ENCODE measurements at regions not wholly inside any gene's neighbourhood (a gene's known extent, or its start where the extent isn't known, plus 50 kb on each side); places are given as distances from the start of the nearest gene placed in this dataset.
"Not testable (repeated sequence)": the region's sequence is repeated elsewhere in the genome, so short reads cannot be mapped to it uniquely, and the experiment has no call there.

DNA sequence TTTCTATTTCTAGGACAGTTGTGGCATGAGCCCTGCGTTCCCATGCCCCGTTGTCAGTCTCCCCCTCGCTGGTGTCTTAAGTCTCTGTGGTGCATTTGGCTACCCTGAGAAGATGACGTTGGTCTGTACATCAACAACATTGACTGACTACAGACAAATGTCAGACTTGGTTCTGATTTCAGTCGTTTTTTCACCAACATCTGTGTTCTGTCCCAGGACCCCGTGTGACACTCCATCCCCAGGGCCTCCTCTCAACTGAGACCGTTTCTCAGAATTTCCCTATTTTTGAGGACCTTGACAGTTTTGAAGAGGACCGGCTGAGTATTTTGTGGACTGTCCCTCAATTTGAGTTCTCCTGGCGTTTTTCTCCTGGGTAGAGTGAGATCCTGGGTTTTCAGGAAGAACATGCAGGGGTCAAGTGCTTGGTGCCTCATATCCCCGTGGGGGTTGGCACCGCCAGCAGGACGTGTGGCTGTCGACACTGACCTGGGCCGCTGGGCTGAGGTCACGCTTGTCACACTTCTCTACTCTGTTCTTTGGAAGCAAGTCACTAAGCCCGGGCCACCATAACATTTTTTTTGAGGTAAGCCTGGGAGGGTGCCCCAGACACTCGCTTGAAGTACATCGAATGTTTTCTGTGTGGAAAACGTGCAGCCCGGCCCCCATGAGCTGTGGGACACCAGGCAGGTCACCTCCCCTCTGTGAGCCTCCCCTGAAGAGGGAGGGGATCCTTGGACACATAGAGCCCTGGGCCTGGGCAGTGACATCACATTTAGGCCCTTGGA lies 114.4 kb upstream of the ZNF469 start:
- DNase-seq = not testable (repeated sequence)

- not testable (repeated sequence) for DNase-seq
Measured at GRCh38 chr16:88270171-88270790, 112.5 kb upstream of the ZNF469 start.

DNA sequence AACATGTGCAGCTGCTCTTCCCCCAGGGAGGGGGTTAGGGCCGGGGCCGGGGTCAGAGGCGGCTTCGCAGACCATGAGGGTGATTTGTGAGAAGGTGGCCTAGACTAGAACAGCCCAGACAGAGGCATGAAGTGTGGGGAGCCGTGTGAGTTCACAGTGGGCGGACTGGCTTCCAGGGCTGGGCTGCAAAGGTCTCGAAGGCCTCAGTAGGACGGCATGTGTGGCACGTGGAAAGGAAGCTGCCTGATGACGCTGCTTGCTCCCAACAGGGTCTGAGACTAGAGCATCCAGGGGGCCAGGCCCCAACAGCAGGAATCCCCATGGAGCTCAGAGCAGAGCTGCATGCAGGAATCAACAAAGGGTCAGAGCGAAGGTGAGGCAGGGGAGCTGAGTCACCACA lies 111.5 kb upstream of the ZNF469 start:
- DNase-seq = not testable (repeated sequence)

GRCh38 chr16:88271776-88272175 lies 111.0 kb upstream of the ZNF469 start:
- DNase-seq = not testable (repeated sequence)

- DNase-seq = not testable (repeated sequence)
Measured at GRCh38 chr16:88272437-88272836, 110.3 kb upstream of the ZNF469 start.

DNA sequence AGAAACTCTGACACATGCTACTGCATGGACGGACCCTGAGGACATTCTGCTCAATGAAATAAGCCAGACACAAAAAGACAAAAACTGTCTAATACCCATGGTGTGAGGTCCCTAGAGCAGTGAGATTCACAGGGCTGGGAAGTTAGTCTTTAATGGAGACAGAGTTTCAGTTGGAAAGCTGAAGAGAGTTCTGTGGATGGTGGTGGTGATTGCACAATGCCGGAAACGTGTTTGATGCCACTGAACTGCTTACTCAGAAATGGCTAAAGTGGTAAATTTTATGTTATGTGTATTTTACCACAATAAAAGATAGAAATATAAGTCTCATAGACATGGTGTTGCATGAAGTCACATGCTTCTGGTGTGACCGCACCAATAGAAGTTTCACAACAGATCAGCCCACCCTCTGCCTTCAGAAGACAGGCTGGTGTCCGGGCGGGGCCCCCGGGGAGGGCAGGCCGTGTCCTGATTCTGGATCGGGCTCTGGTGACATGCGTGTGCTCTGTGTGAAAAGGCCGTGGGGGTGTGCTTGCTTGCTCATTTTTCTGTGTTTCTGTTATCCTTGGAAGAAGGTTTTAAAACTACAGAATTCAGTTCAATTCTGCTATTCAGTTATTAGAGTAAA lies 108.5 kb upstream of the ZNF469 start:
- not testable (repeated sequence) for DNase-seq

DNA sequence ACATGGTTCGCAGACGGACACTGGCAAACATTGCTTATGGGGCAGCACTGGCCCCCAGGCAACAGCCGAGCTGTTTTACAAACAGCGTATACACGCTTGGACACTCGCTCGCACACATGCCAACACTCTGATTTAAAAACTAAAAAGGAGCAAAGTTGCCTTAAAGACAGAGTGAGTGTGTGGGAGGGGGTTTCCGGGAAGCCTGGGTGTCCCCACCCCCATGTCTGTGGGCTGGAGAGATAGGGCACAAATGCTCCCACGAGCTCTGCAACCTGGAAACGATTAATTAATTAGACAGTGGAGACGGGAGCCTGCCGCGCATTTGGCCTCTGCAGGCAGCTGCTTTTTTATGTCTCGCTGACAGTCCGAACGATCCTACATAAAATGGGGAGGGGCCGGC lies 107.9 kb upstream of the ZNF469 start:
- DNase-seq = no peak

DNA sequence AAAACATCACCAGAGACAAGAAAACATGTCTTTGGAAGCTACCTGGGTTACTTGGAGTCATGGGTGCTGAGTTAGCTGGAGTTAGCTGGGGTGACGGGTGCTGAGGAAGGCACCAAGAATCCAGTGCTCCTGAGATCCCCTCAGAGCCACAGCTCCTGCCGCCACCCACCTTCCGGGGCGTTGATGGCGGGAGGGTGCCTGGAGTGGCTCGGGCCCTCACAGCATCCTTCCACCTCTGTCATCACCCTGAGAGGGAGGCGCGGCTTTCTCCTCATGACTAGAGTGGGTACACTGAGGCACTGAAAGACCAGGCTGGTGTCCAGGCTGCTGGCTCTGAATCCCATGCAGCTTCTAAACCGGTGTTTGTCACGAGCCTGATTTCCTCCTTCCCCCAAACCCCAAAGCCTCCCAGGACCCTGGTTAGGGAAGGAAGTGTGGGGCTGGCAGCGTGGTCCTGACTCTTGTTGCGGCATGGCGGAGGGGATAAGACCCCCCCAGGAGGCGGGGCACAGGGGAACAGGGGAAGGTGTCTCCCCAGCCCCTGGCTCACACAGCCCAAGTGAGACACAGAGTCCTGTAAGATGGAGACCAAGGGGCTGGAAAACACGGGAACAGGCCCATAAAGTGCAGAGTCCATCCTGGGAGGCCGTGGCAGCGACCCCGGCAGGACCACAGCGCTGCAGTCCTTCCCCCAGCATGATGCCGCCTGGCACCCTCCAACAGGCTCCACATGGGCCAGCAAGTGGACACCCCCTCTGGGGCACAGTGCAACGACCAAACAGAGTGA lies 107.2 kb upstream of the ZNF469 start:
- DNase-seq = not testable (repeated sequence)

- not testable (repeated sequence) for DNase-seq
Measured at GRCh38 chr16:88276123-88276588, 106.6 kb upstream of the ZNF469 start.

- DNase-seq = no peak
Measured at GRCh38 chr16:88276591-88276990, 106.2 kb upstream of the ZNF469 start.

GRCh38 chr16:88279998-88280397 lies 102.8 kb upstream of the ZNF469 start:
- no peak for DNase-seq

DNA sequence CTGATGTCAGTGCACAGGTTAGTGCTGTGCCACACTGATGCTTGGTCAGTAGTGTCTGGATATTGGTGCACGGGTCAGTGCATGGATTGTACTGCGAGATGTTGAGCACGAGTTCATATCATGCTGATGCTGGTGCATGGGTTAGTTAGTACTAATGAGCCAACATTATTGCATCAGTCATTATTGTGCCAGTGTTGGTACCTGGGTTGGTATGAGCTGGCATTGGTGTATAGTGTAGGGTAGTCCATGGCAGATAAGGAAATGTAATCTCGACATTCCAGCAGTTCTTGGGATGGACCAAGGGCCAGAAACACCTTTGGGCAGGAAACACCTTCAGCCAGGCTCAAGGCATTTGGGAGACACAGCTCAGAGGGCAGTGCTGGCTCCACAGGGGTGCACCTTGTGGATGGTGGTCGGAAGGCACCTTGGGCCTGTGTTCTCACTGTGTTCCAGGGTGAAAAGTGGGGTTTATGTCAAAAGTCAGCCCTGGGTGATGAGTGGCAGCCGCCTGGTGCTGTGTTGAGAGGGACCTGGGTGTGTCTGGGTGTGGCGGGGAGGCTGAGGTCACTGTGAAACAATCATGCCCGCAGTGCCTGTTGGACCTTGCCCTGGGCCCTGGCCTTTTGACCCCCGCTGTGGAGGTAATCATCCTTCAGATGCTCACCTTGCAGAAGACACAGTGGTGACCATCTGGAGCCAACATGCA lies 100.7 kb upstream of the ZNF469 start:
- no peak for DNase-seq

DNA sequence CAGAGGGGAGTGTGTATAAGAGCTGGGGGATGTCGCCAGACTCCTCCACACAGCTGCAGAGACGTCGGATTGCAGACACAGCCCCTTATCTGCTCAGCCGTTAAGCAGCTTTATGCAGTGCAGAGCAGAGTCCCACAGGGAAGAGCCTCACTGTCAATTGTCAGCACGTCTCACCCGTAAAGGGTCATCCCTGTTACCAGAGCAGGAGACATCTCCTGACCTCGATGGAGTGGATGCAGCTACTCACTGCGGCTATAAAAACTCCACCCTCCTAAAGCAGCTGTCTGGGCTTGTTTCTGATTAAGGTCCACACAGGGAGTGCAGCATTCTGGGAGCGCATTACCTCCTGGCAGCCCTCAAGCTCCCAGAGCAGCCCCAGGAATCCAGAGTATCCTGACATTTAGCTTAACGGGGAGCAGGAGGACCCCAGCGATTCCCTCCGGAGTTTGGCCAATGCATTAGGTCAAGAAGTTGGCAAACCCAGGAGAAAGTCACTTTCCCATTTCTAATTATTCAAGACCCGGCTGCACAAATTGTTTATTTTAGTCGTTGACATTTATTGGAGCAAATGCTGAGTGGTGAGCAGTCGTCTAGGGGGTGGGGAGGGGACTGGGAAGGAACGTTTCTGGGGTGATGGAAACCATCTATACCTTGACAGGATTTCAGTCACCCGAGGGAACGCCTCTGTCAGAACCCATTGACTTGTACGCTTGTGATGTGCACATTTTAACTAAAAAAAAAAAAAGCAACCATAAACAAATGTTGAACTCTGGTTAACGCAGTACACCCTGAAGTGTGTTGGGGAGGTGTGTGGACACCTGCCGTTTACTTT lies 100.0 kb upstream of the ZNF469 start:
- DNase-seq = no peak

GRCh38 chr16:88283596-88283995 lies 99.2 kb upstream of the ZNF469 start:
- DNase-seq = no peak

GRCh38 chr16:88284101-88284500 lies 98.7 kb upstream of the ZNF469 start:
- no peak for DNase-seq

DNA sequence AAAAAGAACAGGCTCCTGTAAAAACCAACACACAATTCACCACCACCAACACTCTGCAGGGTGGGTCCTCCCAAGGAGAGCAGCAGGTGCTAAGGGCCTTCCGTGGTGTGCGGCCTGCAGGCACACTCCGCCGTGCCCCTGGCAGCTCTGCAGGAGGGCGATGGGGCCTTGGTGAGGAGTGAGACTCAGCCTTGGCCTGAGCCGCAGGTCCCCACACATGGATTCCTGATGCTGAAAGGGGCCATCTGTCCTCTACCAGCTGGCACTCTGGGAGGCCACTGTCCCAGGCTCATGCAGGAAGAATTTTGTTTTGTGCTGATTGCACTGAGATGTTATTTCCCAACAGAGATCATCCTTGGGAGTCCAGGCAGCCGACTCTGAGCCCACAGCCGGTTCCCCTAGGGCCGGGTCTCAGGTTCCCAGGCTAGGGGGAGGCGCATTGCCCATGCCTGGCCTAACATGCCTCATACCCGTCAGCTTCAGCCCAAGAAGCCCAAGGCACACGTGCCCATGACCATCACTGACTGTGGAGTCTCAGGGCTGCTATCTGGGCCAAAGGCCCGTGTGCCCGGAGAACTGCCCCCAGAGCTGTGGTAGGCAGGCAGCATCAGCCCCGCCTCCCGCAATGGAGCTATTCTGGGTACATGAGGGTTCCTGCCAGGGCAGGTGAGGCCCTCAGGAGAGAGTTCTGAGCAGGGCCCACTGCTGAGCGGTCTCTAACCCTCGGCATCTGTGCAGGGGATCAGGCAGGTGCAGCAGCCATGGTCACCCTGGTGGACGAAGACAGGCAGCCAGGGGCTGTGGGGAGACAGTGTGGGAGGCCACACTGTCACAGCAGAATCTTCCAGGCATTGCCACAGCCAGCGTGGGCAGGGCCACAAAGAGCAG lies 97.9 kb upstream of the ZNF469 start:
- DNase-seq = no peak

DNA sequence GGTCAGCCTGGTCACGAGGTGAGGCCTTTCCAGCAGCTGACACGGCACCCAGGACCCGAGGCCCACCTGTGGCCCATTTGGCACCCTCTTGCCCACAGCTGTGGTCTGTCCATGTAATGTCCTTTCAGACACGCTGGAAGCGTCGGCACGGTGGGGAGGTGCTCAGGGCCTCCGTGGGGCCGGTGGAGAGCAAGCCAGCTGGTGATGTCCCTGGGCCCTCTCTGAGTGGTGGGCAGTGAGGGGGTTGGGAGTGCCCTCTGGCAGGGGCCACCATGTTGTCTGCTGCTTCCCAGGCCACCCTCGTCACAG lies 97.3 kb upstream of the ZNF469 start:
- DNase-seq = no peak

DNA sequence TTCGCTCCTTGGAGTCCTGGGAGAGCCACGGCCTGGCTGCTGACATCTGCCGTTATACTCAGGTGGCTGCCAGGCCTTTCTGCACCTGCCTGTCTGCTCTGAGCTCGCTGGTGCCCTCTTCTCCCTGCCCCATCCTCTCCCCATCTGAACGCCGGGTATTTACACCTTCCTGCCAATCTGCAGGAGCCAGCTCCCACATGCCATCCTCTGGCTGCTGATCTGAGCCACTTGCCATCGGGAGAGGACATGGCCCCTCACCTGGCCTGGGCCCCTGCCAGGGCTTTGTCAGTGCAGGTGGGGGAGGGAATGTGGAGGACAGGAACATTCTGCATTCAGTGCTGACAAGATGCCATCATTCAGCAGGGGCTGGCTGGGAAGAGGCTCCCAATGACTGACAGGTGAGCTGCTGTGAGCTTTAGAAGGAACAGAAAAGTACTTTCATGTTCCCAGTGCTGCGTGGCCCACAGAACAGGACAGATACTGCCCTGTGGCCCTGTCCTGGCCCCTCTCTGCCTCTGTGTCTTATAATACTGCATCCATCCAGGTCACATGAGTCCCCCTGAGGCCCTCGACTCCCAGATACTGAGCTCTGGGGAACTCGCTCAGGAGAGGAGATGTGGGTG lies 96.3 kb upstream of the ZNF469 start:
- DNase-seq = no peak

DNA sequence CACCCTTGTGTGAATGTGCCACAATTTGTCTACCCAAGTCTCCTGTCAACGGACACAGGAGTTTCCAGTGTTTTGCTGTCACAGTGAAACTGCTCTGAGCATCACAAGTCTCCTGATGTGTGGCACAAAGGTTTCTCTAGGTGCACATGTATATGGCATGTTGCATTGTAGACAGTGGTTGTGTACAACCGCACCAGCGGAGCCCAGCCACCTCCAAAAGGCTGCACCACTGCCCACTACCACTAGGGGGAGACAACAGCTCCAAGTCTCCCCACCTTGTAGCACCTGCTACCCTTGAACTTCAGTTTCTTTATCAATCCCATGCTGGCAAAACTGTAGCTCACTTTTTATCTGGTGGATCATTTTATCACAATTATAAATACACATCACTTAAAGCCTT lies 95.5 kb upstream of the ZNF469 start:
- DNase-seq = no peak

GRCh38 chr16:88288303-88288702 lies 94.5 kb upstream of the ZNF469 start:
- no peak for DNase-seq
